GM21717 (cell line): ENCODE measurements at regions not wholly inside any gene's neighbourhood (a gene's known extent, or its start where the extent isn't known, plus 50 kb on each side); places are given as distances from the start of the nearest gene placed in this dataset.
"Not testable (repeated sequence)": the region's sequence is repeated elsewhere in the genome, so short reads cannot be mapped to it uniquely, and the experiment has no call there.

ENCODE experiments used
- ATAC-seq: cut with Tn5 transposase; IDR thresholded peaks from one replicate; pipeline ENCODE4 v1.9.1; 2021; ENCODE audit warnings: mild to moderate bottlenecking, moderate library complexity; ENCODE audit not compliant: unreplicated experiment

GRCh38 chr16:33710696-33711087, 251.3 kb downstream of the TP53TG3F start:
- not testable (repeated sequence) for ATAC-seq

DNA sequence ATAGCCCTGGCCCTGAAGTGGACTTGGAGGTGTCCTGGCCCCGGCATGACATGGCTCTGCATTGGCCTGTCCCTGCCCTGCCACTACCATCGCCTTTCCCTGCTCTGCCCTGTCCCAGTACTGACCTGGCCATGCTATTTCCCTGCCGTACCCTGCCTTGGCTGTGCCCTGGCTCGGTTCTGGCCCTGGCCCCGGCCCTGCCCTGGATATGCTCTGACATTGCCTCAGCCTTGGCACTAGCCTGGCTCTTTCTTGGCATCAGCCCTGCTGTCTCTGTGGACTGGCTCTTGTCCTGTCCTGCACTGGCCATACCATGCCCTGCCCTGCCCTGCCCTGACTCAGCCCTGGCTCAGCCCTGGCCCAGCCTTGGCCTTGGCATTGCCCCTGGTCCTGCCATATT, 252.2 kb downstream of the TP53TG3F start:
- not testable (repeated sequence) for ATAC-seq

- ATAC-seq = not testable (repeated sequence)
Measured at GRCh38 chr16:33712308-33712707, 252.9 kb downstream of the TP53TG3F start.

DNA sequence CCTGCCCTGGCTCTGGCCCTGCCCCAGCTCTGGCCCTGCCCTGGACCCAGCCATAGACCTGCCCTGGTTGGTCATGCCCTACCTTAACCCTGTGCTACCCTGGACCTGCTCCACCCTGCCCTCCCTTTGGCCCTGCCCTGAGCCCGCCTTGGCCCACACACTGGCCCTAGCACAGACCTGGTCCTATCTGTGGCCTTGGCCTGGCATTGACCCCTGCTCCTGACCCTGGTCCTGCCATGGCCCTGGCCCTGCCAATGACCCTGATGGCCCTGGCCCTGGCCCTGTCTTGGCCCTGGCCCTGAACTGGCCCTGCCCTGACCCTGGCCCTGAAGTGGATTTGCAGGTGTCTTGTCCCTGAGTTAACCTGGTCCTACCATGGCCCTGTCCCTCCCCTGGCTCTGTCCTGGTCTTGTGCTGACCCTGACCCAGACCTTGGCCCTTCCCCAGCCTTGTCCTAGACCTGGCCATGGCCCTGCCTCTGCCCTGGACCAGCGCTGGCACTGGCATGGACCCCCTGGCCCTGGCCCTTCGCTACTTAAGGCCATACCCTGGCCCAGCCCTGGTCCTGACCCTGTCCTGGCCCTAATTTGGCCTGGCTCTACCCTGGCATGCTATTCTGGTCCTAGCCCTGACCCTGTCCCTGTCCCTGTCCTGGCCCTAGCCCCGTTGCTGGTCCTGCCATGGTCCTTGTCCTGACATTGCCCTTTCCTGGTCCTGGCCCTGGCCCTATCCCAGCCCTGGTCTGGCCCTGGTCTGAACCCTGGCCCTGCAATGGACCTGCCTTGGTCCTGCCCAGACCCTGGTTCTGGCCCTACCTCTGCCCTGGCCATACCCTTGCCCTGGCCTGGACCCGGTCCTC, 253.7 kb downstream of the TP53TG3F start:
- not testable (repeated sequence) for ATAC-seq

DNA sequence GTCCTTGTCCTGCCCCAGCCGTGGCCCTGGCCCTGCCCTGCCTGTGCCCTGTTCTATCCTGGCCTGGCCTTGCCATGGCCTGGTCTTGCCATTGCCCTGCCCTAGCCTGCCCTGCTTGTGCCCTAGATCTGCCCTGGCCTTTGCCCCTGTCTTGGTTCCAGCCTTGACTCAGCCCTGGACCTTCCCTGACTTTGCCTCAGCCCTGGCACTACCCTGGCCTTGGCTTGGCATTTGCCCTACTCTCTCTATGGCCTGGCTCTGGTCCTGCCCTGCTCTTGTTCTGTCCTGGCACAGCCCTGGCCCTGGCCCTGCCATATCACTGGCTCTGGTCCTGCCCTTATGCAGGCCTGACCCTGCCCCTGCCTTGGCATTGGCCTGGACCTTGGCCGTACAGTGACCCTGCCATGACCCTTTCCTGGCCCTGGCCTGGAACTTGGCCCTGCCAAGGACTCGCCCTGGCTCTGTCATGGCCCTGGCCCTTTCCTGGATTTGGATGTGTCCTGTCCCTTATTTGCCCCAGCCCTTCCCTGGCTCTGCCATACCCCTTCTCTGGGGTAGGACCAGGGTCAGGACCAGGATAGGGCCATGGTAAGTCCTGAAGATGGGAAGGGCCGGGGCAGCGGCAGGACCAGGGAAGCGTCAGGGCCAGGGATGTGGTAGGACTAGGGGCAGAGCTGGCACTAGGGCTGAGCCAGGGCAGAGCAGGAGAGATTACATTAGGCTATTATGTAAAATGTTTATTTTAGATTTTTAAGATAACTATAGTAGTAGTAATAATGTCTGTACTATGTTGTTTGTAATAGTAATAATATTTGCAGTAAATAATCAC, 254.5 kb downstream of the TP53TG3F start:
- ATAC-seq = not testable (repeated sequence)

GRCh38 chr16:33731167-33731566, 271.8 kb downstream of the TP53TG3F start:
- not testable (repeated sequence) for ATAC-seq

DNA sequence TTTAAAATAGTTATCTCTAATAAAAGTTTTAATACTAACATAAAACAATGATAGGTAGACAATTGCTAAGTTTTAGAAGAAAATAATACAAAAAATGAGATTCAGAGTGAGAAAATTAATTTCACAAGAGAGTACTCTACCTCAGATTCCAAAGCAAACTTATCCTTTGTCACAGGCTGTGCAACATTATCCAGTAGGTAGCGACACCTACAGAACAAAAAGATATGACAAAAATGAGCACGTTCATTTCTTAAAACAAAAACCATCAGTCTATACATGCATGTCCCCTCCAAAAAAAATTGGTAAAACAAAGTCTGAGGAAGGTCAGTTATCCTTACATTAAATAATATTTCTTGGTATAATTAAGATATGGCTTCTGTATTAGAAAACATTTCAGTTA, 275.2 kb downstream of the TP53TG3F start:
- ATAC-seq = not testable (repeated sequence)

DNA sequence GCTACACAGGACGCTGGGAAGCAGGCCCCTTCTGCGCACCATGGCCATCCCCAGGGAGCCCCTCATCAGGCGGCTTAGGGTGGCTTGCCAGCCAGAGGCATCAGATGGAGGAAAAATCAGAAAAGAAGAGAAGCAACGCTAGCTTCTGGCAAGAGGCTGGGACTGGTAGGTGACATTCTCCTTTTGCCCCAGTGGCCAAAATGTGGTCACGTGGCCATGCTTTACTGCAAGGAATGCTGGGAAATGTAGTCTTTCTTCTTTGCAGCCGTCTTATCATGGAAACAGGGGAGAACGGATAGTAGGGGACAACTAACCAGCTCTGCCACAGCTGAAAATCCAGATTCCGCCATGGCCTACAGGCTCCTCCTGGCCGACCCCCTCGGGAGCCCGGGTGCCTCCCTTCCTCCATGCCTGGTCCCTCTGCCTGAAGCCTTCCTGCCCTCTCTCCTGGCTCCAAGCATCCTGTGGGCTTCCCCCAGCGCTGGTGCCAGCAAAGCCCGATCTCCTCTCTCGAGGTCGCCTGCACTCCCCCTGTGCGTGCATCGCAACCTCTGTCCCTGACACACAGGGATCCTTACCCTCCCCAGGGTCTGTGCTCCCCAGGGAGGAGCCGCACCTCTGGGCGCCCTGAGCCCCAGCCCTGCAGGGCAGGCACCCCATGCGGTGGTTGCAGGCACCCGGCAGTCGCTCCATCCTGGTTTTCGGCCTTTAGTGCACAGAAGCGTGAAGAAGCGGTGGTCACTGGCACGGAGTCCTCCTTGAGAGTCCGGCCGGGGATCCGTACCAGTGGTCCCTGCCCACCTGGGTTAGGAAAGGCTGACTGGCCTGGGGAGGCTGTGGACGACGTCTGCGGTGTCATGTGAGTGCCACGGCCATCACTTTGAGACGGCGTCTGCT, 307.7 kb downstream of the TP53TG3F start:
- not testable (repeated sequence) for ATAC-seq

- ATAC-seq = not testable (repeated sequence)
Measured at GRCh38 chr16:33768710-33769109, 309.3 kb downstream of the TP53TG3F start.

DNA sequence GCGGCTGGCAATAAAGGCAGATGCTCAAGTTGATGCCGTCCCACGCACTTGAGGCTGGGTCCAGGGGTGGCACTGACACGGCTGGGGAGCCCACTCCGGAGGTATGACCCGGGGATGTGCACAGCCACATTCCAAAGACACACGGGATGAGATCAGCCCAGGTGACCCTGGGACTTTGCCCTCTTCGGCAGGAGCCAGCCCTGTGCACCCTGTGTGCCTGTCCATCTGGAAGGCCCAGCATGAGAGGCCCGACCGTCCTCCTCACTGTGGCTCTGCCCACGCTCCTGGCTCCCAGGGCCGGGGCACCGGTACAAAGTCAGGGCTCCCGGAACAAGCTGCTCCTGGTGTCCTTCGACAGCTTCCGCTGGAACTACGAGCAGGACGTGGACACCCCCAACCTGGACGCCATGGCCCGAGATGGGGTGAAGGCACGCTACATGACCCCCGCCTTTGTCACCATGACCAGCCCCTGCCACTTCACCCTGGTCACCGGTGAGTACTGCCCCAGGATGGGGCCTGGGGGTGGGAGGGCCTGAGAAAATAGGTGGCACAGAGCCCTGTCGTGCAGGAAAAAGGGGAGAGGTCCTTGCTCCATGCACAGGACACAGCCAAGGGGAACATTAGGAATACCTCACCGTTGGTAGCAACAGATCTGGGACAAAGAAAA, 309.9 kb downstream of the TP53TG3F start:
- ATAC-seq = not testable (repeated sequence)

DNA sequence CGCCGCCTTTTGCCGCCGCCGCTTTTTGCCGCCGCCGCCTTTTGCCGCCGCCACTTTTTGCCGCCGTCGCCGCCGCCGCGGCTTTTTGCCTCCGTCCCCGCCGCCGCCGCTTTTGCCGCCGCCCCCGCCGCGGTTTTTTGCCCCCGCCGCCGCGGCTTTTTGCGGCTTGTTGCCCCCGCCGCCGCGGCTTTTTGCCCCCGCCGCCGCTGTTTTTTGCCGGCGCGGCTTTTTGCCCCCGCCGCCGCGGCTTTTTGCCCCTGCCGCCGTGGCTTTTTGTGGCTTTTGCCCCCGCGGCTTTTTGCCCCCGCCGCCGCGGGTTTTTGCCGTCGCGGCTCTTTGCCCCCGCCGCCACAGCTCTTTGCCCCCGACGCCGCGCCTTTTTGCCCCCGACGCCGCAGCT, 311.1 kb downstream of the TP53TG3F start:
- not testable (repeated sequence) for ATAC-seq

GRCh38 chr16:33771211-33771610, 311.8 kb downstream of the TP53TG3F start:
- not testable (repeated sequence) for ATAC-seq

- ATAC-seq = not testable (repeated sequence)
Measured at GRCh38 chr16:33773966-33774365, 314.6 kb downstream of the TP53TG3F start.

DNA sequence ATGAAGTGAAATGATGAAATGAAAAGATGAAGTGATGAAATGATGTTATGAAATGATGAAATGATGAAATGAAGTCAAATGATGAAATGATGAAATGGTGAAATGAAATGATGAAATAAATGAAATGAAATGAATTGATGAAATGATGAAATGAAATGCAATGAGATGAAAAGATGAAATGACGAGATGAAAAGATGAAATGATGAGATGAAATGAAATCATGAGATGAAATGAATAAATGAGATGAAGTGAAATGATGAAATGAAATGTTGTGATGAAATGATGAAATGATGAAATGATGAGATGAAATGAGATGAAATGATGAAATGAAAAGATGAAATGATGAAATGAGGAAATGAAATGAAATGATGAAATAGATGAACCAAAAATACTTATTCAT, 315.3 kb downstream of the TP53TG3F start:
- not testable (repeated sequence) for ATAC-seq

DNA sequence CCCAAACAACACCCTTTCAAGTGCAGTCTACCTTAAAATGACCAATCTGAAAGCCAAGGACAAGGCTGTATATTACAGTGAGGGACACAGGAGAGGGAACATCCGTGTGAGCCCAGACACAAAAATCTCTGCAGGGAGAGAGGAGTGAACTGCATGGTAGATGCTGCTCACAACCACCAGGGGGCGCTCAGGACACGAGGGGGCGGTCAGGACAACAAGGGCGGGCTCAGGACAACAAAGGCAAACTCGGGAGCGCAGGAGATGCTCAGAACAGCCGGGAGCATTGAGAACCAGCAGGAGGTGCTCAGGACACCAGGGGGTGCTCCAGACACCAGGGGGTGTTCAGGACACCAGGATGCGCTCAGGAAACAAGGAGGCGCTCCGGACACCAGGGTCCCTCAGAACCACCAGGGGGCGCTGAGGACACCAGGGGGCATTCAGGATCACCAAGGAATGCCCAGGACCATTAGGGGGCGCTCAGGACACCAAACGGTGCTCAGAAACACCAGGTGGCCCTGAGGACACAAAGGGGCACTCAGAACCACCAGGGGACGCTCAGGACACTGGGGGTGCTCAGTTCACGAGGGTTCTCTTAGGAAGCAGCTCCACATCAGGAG, 357.0 kb downstream of the TP53TG3F start:
- ATAC-seq = not testable (repeated sequence)

GRCh38 chr16:33824736-33825135, 365.3 kb downstream of the TP53TG3F start:
- not testable (repeated sequence) for ATAC-seq

GRCh38 chr16:33827522-33827921, 368.1 kb downstream of the TP53TG3F start:
- ATAC-seq = not testable (repeated sequence)

DNA sequence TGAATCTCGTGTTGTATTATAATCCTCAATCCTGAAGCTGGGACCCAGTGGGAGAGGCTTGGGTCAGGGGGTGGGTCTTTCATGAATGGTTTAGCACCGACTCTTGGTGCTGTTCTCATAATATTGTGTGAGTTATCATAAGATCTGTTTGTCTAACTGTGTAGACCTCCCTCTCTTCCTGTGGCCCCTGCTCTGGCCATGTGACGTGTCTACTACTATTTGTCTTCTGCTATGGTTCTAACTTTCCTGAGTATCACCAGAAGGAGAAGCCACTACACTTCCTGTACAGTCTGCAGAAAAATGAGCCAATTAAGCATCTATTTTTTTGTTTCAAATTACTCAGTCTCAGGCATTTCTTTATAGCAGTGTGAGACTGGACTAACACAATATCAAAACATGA, 379.7 kb downstream of the TP53TG3F start:
- ATAC-seq = not testable (repeated sequence)

DNA sequence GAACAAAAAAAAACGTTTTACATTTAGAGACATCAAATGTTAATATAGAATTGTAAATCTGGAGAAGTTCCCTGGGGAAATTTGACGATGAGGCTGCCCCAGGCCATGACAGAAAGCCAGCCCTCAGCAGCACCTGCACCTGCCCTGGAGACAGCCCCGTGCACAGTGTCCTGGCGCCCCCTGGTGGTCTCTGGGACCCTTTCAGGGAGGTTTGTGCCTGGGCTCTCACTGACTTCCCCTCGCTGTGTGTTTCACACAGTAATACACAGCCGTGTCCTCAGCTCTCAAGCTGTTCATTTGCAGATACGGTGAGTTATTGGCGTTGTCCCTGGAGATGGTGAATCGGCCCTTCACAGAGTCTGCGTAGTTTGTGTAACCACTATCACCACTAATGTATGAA, 385.1 kb downstream of the TP53TG3F start:
- ATAC-seq = not testable (repeated sequence)
